MCF 10A (cell line): ENCODE measurements at regions not wholly inside any gene's neighbourhood (a gene's known extent, or its start where the extent isn't known, plus 50 kb on each side); places are given as distances from the start of the nearest gene placed in this dataset.
"Not testable (repeated sequence)": the region's sequence is repeated elsewhere in the genome, so short reads cannot be mapped to it uniquely, and the experiment has no call there.

Experiments
- BruUV-seq: library from RNA; stranded (reverse); fragments of 400-500 nt; replicated peaks from 2 replicates; lab custom pipeline; 2021; lab: Mats Ljungman, UMichigan
- CTCF ChIA-PET: fragments of 300-600 bp; sonication (Branson Sonifier 250); formaldehyde crosslinking; extraction: SDS; loops from one replicate; lab custom pipeline; 2021; ENCODE audit warnings: antibody characterized with exemption, inconsistent platforms; lab: Yijun Ruan, JAX
- POLR2A ChIA-PET: fragments of 300-600, 350-650 bp; sonication (Branson Sonifier 250); formaldehyde crosslinking; extraction: SDS; loops from one replicate; lab custom pipeline; 2020; ENCODE audit warnings: antibody characterized with exemption, inconsistent platforms; lab: Yijun Ruan, JAX
- DNase-seq: peaks from one replicate; pipeline ENCODE4 v3.0.0-alpha.2; 2018; ENCODE audit not compliant: unreplicated experiment
- H3K27ac Mint-ChIP-seq: one replicate; pipeline ENCODE4 v1.8.0; 2022; ENCODE audit warnings: mild to moderate bottlenecking, low read depth, mixed read lengths; ENCODE audit not compliant: unreplicated experiment
- H3K27me3 Mint-ChIP-seq: one replicate; pipeline ENCODE4 v1.8.0; 2022; ENCODE audit warnings: mixed read lengths; ENCODE audit not compliant: insufficient read depth, unreplicated experiment
- H3K36me3 Mint-ChIP-seq: one replicate; pipeline ENCODE4 v1.8.0; 2022; ENCODE audit warnings: mild to moderate bottlenecking, moderate library complexity, mixed read lengths; ENCODE audit not compliant: insufficient read depth, unreplicated experiment
- H3K4me1 Mint-ChIP-seq: one replicate; pipeline ENCODE4 v1.8.0; 2022; ENCODE audit warnings: mixed read lengths; ENCODE audit not compliant: insufficient read depth, unreplicated experiment
- H3K4me3 Mint-ChIP-seq: one replicate; pipeline ENCODE4 v1.8.0; 2022; ENCODE audit warnings: mild to moderate bottlenecking, moderate library complexity, mixed read lengths; ENCODE audit not compliant: unreplicated experiment
- H3K9me3 Mint-ChIP-seq: one replicate; pipeline ENCODE4 v1.8.0; 2022; ENCODE audit warnings: mixed read lengths; ENCODE audit not compliant: unreplicated experiment
- intact Hi-C: fragments of 100-400 bp; cut with micrococcal nuclease; formaldehyde crosslinking; loops from 2 replicates; pipeline ENCODE4 v1.14.1; 2022
- TF ChIP-seq, protein P1 (sequence below): fragments of 200-600 bp; IDR thresholded peaks from one replicate; pipeline ENCODE4 v1.8.0; 2022; ENCODE audit warnings: antibody characterized with exemption, mild to moderate bottlenecking; ENCODE audit not compliant: unreplicated experiment

DNA sequence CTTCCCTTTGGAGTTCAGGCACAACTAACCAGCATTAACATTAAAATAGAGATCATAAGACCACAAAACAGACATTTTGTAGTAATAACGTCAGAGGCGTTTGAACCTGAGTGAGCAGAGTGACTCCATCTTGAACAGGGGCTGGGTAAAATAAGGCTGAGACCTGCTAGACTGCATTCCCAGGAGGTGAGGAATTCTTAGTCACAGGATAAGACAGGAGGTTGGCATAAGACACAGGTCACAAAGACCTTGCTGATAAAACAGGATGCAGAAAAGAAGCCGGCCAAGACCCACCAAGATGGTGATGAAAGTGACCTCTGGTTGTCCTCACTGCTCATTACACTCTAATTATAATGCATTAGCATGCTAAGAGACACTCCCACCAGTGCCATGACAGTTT lies 493.2 kb upstream of the AUTS2 start:
- Mint-ChIP-seq H3K4me3 (no peak overlapping the region), H3K27ac (no peak overlapping the region), H3K9me3 (peaks cover 36% of the 10 kb centered on the region), H3K36me3 (no peaks in the 10 kb centered on the region), H3K4me1 (no peaks in the 10 kb centered on the region), H3K27me3 (no peaks in the 10 kb centered on the region)
- no peak for DNase-seq
- ChIA-PET CTCF (no interaction called here), POLR2A (no interaction called here)
- intact Hi-C loops, result no loop called here
- no TSS peak for BruUV-seq
- TF ChIP-seq, protein P1, sequence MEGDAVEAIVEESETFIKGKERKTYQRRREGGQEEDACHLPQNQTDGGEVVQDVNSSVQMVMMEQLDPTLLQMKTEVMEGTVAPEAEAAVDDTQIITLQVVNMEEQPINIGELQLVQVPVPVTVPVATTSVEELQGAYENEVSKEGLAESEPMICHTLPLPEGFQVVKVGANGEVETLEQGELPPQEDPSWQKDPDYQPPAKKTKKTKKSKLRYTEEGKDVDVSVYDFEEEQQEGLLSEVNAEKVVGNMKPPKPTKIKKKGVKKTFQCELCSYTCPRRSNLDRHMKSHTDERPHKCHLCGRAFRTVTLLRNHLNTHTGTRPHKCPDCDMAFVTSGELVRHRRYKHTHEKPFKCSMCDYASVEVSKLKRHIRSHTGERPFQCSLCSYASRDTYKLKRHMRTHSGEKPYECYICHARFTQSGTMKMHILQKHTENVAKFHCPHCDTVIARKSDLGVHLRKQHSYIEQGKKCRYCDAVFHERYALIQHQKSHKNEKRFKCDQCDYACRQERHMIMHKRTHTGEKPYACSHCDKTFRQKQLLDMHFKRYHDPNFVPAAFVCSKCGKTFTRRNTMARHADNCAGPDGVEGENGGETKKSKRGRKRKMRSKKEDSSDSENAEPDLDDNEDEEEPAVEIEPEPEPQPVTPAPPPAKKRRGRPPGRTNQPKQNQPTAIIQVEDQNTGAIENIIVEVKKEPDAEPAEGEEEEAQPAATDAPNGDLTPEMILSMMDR, result no peak

DNA sequence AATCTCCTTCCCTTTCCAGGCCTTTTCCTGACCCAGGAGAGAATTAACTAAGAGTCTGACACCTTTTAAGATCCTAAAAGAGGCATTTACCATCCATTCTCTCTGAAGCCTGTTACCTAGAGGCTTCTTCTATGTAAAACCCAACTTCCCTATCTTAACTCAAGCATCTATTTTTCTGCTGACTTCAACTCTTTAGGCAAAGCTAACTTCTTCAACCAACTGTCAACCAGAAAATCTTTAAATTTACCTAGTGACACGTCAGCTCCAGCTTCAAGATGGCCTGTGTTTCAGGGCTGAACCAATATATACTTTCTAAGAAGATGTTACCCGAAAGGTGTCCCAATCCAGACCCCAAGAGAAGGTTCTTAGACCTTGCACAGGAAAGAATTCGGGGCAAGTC lies 492.3 kb upstream of the AUTS2 start:
- Mint-ChIP-seq H3K4me1 (no peaks in the 10 kb centered on the region), H3K9me3 (peaks cover 44% of the 10 kb centered on the region), H3K27ac (no peak overlapping the region), H3K36me3 (no peaks in the 10 kb centered on the region), H3K4me3 (no peak overlapping the region), H3K27me3 (no peaks in the 10 kb centered on the region)
- BruUV-seq, result no TSS peak
- ChIA-PET POLR2A (no interaction called here), CTCF (no interaction called here)
- intact Hi-C loops, result no loop called here
- no peak for DNase-seq
- TF ChIP-seq, protein P1, result no peak

DNA sequence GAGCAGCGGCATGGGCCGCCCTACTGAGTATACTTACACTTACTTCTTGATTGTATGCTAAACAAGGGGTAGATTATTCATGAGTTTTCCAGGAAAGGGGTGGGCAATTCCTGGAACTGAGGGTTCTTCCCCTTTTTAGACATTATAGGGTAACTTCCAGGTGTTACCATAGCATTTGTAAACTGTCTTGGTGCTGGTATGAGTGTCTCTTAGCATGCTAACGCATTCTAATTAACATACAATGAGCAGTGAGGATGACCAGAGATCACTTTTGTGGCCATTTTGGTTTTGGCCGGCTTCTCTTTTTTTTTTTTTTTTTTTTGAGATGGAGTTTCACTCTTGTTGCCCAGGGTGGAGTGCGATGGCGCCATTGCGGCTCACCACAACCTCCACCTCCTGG lies 491.8 kb upstream of the AUTS2 start:
- H3K4me3 Mint-ChIP-seq, H3K36me3 Mint-ChIP-seq, H3K27ac Mint-ChIP-seq, H3K4me1 Mint-ChIP-seq, H3K27me3 Mint-ChIP-seq, intact Hi-C loops, DNase-seq, POLR2A ChIA-PET, BruUV-seq, CTCF ChIA-PET: not testable (repeated sequence)
- H3K9me3 Mint-ChIP-seq, result peaks cover 44% of the 10 kb centered on the region

DNA sequence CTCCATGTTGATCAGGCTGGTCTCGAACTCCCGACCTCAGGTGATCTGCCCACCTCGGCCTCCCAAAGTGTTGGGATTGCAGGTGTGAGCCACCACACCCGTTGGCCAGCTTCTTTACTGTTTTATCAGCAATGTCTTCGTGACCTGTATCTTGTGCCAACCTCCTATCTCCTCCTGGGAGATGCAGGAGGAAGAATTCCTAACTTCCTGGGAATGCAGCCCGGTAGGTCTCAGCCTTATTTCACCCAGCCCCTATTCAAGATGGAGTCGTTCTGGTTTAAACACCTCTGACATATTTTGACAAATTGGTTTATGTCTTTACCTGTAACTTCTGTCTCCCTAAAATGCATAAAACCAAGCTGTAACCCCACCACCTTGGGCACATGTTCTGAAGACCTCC lies 491.3 kb upstream of the AUTS2 start:
- intact Hi-C loops, H3K36me3 Mint-ChIP-seq, H3K27me3 Mint-ChIP-seq, H3K27ac Mint-ChIP-seq, DNase-seq, BruUV-seq, H3K4me1 Mint-ChIP-seq, POLR2A ChIA-PET, H3K4me3 Mint-ChIP-seq: not testable (repeated sequence)
- H3K9me3 Mint-ChIP-seq, result peaks cover 45% of the 10 kb centered on the region
- CTCF ChIA-PET, result interaction anchor here (0.6 kb wide), 1 partner anchor 472 kb away, joined by 3 read pairs; no protein-coding TSS in a partner anchor

DNA sequence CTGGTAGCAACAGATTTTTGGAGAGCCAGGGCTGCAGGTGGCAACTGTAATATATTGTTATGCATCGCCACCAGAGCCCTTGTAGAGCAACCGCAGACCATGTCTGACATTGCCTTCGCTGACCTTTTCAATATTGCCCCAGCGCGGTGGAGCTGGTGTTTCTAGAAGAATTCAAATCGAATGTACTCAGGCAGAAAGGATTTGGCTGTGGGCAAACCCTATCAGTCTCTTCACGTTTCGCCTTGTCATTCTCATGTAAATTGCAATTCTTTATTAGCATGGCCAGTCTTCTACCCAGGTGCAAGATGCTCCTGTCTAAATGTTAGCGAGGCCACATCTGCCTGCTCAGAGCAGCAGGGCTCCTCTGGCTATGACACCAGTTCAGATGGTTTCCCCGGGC lies 490.2 kb upstream of the AUTS2 start:
- CTCF ChIA-PET, result no interaction called here
- POLR2A ChIA-PET, result no interaction called here

More for the DNA sequence above, 490.2 kb upstream of the AUTS2 start:
- no peak overlapping the region for H3K27ac Mint-ChIP-seq
- H3K9me3 Mint-ChIP-seq, result peaks cover 47% of the 10 kb centered on the region
- H3K27me3 Mint-ChIP-seq, result no peaks in the 10 kb centered on the region
- H3K4me3 Mint-ChIP-seq, result no peak overlapping the region
- H3K4me1 Mint-ChIP-seq, result no peaks in the 10 kb centered on the region
- DNase-seq, result no peak
- no peaks in the 10 kb centered on the region for H3K36me3 Mint-ChIP-seq
- TF ChIP-seq, protein P1, result no peak
- no TSS peak for BruUV-seq
- intact Hi-C loops, result no loop called here
